C4-2B (cell line): ENCODE measurements at regions not wholly inside any gene's neighbourhood (a gene's known extent, or its start where the extent isn't known, plus 50 kb on each side); places are given as distances from the start of the nearest gene placed in this dataset.

ENCODE experiments used
- H3K27ac ChIP-seq: fragments of 450-650 bp; 2 replicates; pipeline ENCODE4 v1.5.1; 2017
- ZFX ChIP-seq: fragments of 450-650 bp; IDR thresholded peaks from 2 replicates; pipeline ENCODE4 v1.6.1; 2017
- TF ChIP-seq, protein P1 (sequence below): fragments of 450-650 bp; conservative IDR thresholded peaks from 2 replicates; pipeline ENCODE4 v1.5.1; 2017; ENCODE audit warnings: mild to moderate bottlenecking

DNA sequence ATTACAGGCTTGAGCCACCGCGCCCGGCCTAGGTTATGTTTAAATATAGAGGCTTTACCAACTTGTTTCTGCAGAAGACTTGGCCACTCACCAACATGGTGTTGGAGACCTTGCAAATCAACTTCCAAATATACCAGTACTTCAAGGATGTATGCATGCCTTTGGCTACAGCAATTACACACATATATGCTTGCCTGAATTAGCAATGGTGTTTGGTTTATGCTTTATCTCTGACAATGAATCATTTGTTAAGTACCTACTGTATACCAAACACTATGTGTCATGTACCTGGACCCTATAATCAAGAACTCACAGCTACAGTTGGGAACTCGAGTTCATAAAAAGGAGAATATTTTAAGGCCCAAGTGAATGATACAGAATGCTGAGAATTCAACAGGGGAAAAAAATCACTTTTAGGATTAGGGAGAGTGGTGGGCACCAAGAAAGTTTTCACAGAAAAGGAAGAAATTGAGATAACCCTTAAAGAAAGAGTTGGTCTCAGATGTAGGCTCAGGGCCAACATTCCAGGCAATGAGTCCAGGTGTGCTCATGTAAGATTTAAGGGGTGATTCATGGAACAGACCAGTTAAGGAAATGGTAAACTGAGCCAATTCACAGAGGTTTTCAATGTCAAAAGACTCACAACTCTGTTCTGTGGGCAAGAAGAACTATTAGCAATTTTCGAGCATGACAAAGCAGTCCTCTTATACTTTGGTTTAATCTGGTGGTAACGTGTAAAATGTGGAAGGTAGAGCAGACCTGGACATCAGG lies 98.9 kb downstream of the BCOR start:
- TF ChIP-seq, protein P1, sequence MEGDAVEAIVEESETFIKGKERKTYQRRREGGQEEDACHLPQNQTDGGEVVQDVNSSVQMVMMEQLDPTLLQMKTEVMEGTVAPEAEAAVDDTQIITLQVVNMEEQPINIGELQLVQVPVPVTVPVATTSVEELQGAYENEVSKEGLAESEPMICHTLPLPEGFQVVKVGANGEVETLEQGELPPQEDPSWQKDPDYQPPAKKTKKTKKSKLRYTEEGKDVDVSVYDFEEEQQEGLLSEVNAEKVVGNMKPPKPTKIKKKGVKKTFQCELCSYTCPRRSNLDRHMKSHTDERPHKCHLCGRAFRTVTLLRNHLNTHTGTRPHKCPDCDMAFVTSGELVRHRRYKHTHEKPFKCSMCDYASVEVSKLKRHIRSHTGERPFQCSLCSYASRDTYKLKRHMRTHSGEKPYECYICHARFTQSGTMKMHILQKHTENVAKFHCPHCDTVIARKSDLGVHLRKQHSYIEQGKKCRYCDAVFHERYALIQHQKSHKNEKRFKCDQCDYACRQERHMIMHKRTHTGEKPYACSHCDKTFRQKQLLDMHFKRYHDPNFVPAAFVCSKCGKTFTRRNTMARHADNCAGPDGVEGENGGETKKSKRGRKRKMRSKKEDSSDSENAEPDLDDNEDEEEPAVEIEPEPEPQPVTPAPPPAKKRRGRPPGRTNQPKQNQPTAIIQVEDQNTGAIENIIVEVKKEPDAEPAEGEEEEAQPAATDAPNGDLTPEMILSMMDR, result no peak
- no peak for TF ChIP-seq ZFX
- no peak overlapping the region for H3K27ac ChIP-seq
